ENCODE measurements at regions not wholly inside any gene's neighbourhood (a gene's known extent, or its start where the extent isn't known, plus 50 kb on each side); places are given as distances from the start of the nearest gene placed in this dataset.

GRCh38 chr3:127477396-127477795 lies 113.1 kb downstream of the TPRA1 start:
- TF ChIP-seq CTCF (IDR thresholded peaks at IDR 0.05): no peak
- no peak for TF ChIP-seq POLR2AphosphoS5 (IDR thresholded peaks at IDR 0.05)

All from breast epithelium (tissue), 3 donors.